CD4-positive, CD25-positive, alpha-beta regulatory T cell (primary cell): ENCODE measurements at regions not wholly inside any gene's neighbourhood (a gene's known extent, or its start where the extent isn't known, plus 50 kb on each side); places are given as distances from the start of the nearest gene placed in this dataset.

Experiments
- ATAC-seq, 2 donors: fragments of 150-1000 bp; cut with Tn5 transposase; one replicate each; pipeline ENCODE4 v1.10.0; 2021; ENCODE audit warnings: low read depth in 2 of 2, moderate number of reproducible peaks in 2 of 2, moderate library complexity in 1 of 2
- DNase-seq, 3 donors: peaks; one replicate each; pipeline versions ENCODE4 v3.0.0 to v3.0.0-alpha.2; 2012 to 2022; ENCODE audit warnings: mixed read lengths in 1 of 3
- H3K27ac ChIP-seq: one replicate; pipeline ENCODE4 v1.7.0; 2013; ENCODE audit warnings: mild to moderate bottlenecking, low read length; ENCODE audit not compliant: insufficient read depth, poor library complexity, severe bottlenecking
- H3K27me3 ChIP-seq: one replicate; pipeline ENCODE4 v1.7.0; 2013; ENCODE audit warnings: low read length; ENCODE audit not compliant: control insufficient read depth, insufficient read depth
- H3K36me3 ChIP-seq: one replicate; pipeline ENCODE4 v1.7.0; 2013; ENCODE audit warnings: mild to moderate bottlenecking, low read length, moderate library complexity; ENCODE audit not compliant: control insufficient read depth, insufficient read depth
- H3K4me1 ChIP-seq: 2 replicates; pipeline ENCODE4 v1.7.0; 2013; ENCODE audit warnings: mild to moderate bottlenecking, low read length; ENCODE audit not compliant: insufficient read depth, control insufficient read depth, poor library complexity, severe bottlenecking
- H3K4me3 ChIP-seq: one replicate; pipeline ENCODE4 v1.7.0; 2013; ENCODE audit warnings: low read depth, mild to moderate bottlenecking, low read length, moderate library complexity
- H3K9me3 ChIP-seq, 2 experiments: 1 replicate in 1 of 2; 2 replicates in 1 of 2; pipeline ENCODE4 v1.7.0; 2013; ENCODE audit warnings: low read length in 2 of 2, mild to moderate bottlenecking in 1 of 2, moderate library complexity in 1 of 2; ENCODE audit not compliant: control insufficient read depth in 2 of 2
- H3K27ac Mint-ChIP-seq, 3 donors: one replicate each; pipeline ENCODE4 v1.8.0; 2020 to 2022; ENCODE audit warnings: mild to moderate bottlenecking in 3 of 3, mixed read lengths in 3 of 3, moderate library complexity in 2 of 3
- H3K27me3 Mint-ChIP-seq: one replicate; pipeline ENCODE4 v1.8.0; 2022; ENCODE audit warnings: mild to moderate bottlenecking, mixed read lengths
- H3K36me3 Mint-ChIP-seq: one replicate; pipeline ENCODE4 v1.8.0; 2020; ENCODE audit warnings: mixed read lengths
- H3K4me1 Mint-ChIP-seq, 4 donors: one replicate each; pipeline ENCODE4 v1.8.0; 2020 to 2022; ENCODE audit warnings: mixed read lengths in 4 of 4, mild to moderate bottlenecking in 1 of 4
- H3K4me3 Mint-ChIP-seq, 4 donors: one replicate each; pipeline ENCODE4 v1.8.0; 2020 to 2022; ENCODE audit warnings: mild to moderate bottlenecking in 4 of 4, mixed read lengths in 4 of 4, moderate library complexity in 3 of 4
- H3K9me3 Mint-ChIP-seq, 7 donors: one replicate each; pipeline ENCODE4 v1.8.0; 2020 to 2022; ENCODE audit warnings: mixed read lengths in 7 of 7, mild to moderate bottlenecking in 3 of 7, moderate library complexity in 2 of 7

DNA sequence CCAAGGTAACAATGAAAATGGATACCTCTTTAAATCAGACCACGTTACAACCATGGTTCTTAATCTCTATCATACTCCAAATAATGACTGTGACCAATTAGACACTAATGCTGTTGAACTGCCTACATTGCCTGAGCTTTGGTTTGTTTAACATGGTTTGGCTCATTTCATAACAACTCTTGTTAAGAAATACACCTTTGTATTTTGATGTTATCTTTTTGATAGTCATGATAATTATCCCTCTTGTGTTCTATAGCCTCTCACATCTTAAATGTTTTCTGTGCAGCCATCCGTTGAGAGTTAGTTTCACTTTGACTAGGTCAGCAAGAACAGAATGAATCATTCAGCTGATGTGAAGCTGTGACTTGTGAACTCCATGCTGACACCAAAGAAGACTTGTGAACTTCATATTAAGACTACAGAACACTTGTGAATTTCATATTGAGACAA lies 75.5 kb upstream of the RERGL start:
- Mint-ChIP-seq H3K27me3 (no peaks in the 10 kb centered on the region), H3K9me3 (peaks cover 0 to 4% (median 0%) of the 10 kb centered on the region in 7 donors), H3K4me3 (peak overlapping the region; percentile 71 to 80 (median 76)), H3K27ac (peak overlapping the region; percentile 7 to 85 (median 82)), H3K36me3 (no peaks in the 10 kb centered on the region), H3K4me1 (peaks cover 4 to 13% (median 9%) of the 10 kb centered on the region in 4 donors)
- no peaks in the 10 kb centered on the region for H3K9me3 ChIP-seq
- no peaks in the 10 kb centered on the region for H3K36me3 ChIP-seq
- ATAC-seq (peak; percentile 39 to 50), DNase-seq (peak in 2 of 3 donors; percentile 16 to 74)
- H3K4me1 ChIP-seq: peaks cover 4% of the 10 kb centered on the region
- H3K27ac ChIP-seq: peak overlapping the region; percentile 18
- peak overlapping the region; percentile 87 for H3K4me3 ChIP-seq
- no peaks in the 10 kb centered on the region for H3K27me3 ChIP-seq

DNA sequence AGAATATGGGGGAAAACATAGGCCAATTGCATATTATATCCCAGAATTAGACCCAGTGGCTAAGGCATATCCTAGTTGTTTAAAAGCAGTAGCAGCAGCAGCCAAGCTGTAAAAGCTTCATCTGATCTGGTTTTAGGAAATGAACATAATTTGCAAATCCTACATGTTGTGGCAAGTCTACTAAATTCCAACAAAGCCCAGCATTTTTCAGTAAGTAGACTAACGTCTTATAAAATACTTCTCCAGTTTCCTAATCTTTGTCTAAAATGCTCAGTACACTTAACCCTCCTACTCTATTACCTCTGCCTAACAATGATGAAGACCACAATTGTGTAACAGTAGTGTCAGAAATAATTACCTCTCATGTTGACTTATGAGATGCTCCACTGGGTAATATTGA lies 70.9 kb upstream of the RERGL start:
- H3K27me3 ChIP-seq: no peaks in the 10 kb centered on the region
- no peaks in the 10 kb centered on the region for H3K36me3 Mint-ChIP-seq
- no peaks in the 10 kb centered on the region for H3K36me3 ChIP-seq
- DNase-seq (no peak), ATAC-seq (no peak)
- H3K4me3 Mint-ChIP-seq: no peak overlapping the region
- H3K9me3 Mint-ChIP-seq: peaks cover 0 to 4% (median 0%) of the 10 kb centered on the region in 7 donors
- H3K4me1 Mint-ChIP-seq: peaks cover 4 to 8% (median 6%) of the 10 kb centered on the region in 4 donors
- H3K4me1 ChIP-seq: peaks cover 1% of the 10 kb centered on the region
- no peaks in the 10 kb centered on the region for H3K27me3 Mint-ChIP-seq
- peaks cover 0 to 2% of the 10 kb centered on the region in 2 experiments for H3K9me3 ChIP-seq
- no peak overlapping the region for H3K4me3 ChIP-seq
- H3K27ac Mint-ChIP-seq: no peak overlapping the region
- H3K27ac ChIP-seq: no peak overlapping the region

DNA sequence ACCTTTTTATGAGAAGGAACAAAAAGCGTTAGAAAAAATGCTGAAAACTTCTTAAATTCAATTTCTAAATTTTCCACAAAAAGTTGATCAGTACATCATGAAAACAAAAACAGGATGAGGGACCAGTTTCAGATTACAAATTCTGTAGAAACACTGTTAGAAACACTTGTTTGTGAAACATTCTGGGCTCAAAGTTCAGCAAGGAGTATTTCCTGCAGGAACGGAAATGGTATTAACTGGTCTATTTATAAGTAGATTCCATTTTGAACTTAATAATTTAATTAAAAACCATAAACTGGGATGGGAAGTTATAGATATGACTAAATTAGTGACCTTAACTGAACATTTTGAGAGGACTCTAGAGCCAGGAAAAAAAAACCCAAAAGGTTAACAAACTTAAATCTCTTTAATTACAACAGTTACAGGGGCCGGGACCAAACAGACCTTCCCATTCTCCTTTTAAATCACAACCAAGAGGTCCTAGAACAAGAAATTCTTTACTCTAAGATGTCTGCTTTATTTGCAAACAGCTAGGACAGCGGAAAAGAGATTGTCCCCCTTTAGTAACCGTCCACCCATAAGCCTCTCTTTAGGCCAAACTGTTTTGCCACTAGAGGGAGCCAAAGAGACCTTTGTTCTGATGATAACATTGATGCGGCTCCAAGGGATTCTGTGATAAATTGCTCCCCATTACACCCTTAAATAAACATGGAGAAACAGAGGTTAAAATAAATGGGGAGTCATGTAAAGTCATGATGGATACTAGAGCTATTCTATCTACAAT lies 69.0 kb upstream of the RERGL start:
- no peak overlapping the region for H3K4me3 ChIP-seq
- H3K27me3 Mint-ChIP-seq: no peaks in the 10 kb centered on the region
- H3K4me1 ChIP-seq: no peaks in the 10 kb centered on the region
- no peaks in the 10 kb centered on the region for H3K27me3 ChIP-seq
- H3K4me1 Mint-ChIP-seq: peaks cover 0 to 3% (median 0%) of the 10 kb centered on the region in 4 donors
- H3K9me3 Mint-ChIP-seq: peaks cover 0 to 4% (median 0%) of the 10 kb centered on the region in 7 donors
- DNase-seq: peak in 2 of 3 donors; percentile 11 to 37
- H3K4me3 Mint-ChIP-seq: no peak overlapping the region
- H3K36me3 ChIP-seq: no peaks in the 10 kb centered on the region
- peaks cover 0 to 2% of the 10 kb centered on the region in 2 experiments for H3K9me3 ChIP-seq
- no peak for ATAC-seq
- no peak overlapping the region for H3K27ac Mint-ChIP-seq
- H3K36me3 Mint-ChIP-seq: no peaks in the 10 kb centered on the region
- H3K27ac ChIP-seq: no peak overlapping the region

DNA sequence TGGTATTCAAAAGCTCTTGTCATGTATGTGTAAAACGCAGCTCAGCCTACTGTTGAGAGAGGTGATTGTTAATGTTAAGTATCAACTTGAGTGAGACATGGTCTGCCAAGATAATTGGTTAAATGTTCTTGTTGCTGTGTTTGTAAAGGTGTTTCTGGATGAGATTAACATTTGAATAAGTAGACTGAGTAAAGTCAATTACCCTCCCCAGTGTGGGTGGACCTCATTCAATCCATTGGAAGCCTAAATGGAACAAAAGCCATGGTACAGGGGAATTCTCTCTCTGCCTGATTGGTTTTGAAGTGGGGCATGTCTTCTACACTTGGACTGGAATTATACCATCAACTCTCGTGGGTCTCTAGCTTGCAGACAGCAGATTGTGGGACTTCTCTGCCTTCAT lies 63.8 kb upstream of the RERGL start:
- Histone ChIP-seq H3K9me3 (peaks cover 0 to 2% of the 10 kb centered on the region in 2 experiments), H3K4me3 (no peak overlapping the region), H3K27me3 (no peaks in the 10 kb centered on the region), H3K27ac (no peak overlapping the region), H3K36me3 (no peaks in the 10 kb centered on the region), H3K4me1 (no peaks in the 10 kb centered on the region)
- no peaks in the 10 kb centered on the region for H3K36me3 Mint-ChIP-seq
- H3K27me3 Mint-ChIP-seq: no peaks in the 10 kb centered on the region
- no peak for ATAC-seq
- H3K4me3 Mint-ChIP-seq: no peak overlapping the region
- peaks cover 0 to 6% (median 0%) of the 10 kb centered on the region in 4 donors for H3K4me1 Mint-ChIP-seq
- DNase-seq: no peak
- no peak overlapping the region for H3K27ac Mint-ChIP-seq
- peaks cover 0 to 4% (median 0%) of the 10 kb centered on the region in 7 donors for H3K9me3 Mint-ChIP-seq

DNA sequence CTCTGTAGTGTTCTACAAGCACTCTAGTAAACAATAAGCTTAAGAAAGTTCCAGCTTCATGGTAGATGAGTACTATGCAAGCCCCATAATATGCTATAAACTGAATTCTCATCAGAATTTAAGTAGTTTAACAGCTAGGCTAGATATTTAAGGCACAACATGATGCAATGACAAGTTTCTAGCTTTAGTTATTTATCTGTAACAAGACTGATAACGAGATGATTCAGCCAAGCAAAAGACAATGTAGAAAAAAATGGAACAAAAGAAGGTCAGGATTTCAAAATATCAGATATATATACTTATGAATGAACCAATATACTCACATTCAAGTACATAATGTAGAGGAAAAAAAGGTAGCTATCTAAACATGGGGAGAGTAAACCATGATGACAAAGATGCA lies 61.0 kb upstream of the RERGL start:
- Mint-ChIP-seq H3K36me3 (no peaks in the 10 kb centered on the region), H3K27ac (no peak overlapping the region), H3K4me3 (no peak overlapping the region), H3K9me3 (peaks cover 0 to 6% (median 0%) of the 10 kb centered on the region in 7 donors), H3K4me1 (peaks cover 0 to 6% (median 0%) of the 10 kb centered on the region in 4 donors), H3K27me3 (peaks cover 9% of the 10 kb centered on the region)
- H3K4me3 ChIP-seq: no peak overlapping the region
- no peaks in the 10 kb centered on the region for H3K36me3 ChIP-seq
- DNase-seq (no peak), ATAC-seq (no peak)
- no peaks in the 10 kb centered on the region for H3K9me3 ChIP-seq
- H3K27ac ChIP-seq: no peak overlapping the region
- H3K27me3 ChIP-seq: no peaks in the 10 kb centered on the region
- no peaks in the 10 kb centered on the region for H3K4me1 ChIP-seq

DNA sequence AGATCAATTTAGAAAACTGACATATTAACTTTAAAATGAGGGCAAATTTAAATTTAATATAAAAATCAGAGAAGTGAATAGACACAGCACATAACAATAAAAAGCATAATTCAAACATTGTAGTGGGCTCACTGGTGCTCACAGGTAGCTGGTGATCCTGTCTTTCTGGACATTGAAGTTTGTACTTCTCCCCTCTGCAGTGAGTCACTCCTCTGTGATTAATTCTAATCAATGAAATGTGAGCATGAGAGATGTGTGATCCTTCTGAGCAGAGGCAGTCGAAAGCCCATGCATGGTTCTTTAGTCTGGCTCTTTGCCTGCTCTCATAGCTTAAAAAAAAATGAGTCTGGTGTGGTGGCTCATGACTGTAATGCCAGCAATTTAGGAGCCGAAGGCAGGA lies 59.0 kb upstream of the RERGL start:
- H3K27ac Mint-ChIP-seq: no peak overlapping the region
- no peak overlapping the region for H3K4me3 Mint-ChIP-seq
- H3K27ac ChIP-seq: no peak overlapping the region
- H3K4me3 ChIP-seq: no peak overlapping the region
- ATAC-seq: no peak
- peaks cover 9% of the 10 kb centered on the region for H3K27me3 Mint-ChIP-seq
- H3K4me1 Mint-ChIP-seq: peaks cover 0 to 3% (median 0%) of the 10 kb centered on the region in 4 donors
- H3K4me1 ChIP-seq: no peaks in the 10 kb centered on the region
- no peaks in the 10 kb centered on the region for H3K9me3 ChIP-seq
- H3K9me3 Mint-ChIP-seq: peaks cover 0 to 7% (median 0%) of the 10 kb centered on the region in 7 donors
- no peaks in the 10 kb centered on the region for H3K36me3 Mint-ChIP-seq
- no peaks in the 10 kb centered on the region for H3K27me3 ChIP-seq
- H3K36me3 ChIP-seq: no peaks in the 10 kb centered on the region
- DNase-seq: no peak

DNA sequence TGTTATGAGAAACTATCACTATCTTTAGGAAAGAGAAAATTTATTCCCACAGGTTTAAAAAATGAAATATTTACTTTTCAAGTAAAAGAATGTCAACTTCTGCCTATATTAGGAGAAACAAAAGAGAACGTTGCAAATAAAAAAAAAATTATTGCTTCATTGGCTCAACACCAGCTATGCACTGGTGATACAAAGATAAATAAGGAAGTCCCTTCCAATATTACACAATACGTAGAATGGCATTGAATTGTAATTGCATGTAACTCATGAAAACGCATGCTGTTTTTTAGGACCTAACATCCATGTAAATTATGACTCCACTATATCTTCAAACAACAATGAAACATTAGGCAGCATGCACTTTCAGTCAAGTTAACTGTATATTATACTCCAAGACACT lies 56.4 kb upstream of the RERGL start:
- no peaks in the 10 kb centered on the region for H3K36me3 ChIP-seq
- H3K36me3 Mint-ChIP-seq: no peaks in the 10 kb centered on the region
- H3K27me3 Mint-ChIP-seq: peaks cover 9% of the 10 kb centered on the region
- H3K9me3 ChIP-seq: no peaks in the 10 kb centered on the region
- no peaks in the 10 kb centered on the region for H3K4me1 ChIP-seq
- peaks cover 0 to 3% (median 0%) of the 10 kb centered on the region in 7 donors for H3K9me3 Mint-ChIP-seq
- H3K4me3 ChIP-seq: no peak overlapping the region
- DNase-seq (no peak), ATAC-seq (no peak)
- H3K27ac Mint-ChIP-seq: no peak overlapping the region
- H3K4me1 Mint-ChIP-seq: no peaks in the 10 kb centered on the region
- no peaks in the 10 kb centered on the region for H3K27me3 ChIP-seq
- no peak overlapping the region for H3K4me3 Mint-ChIP-seq
- H3K27ac ChIP-seq: no peak overlapping the region

DNA sequence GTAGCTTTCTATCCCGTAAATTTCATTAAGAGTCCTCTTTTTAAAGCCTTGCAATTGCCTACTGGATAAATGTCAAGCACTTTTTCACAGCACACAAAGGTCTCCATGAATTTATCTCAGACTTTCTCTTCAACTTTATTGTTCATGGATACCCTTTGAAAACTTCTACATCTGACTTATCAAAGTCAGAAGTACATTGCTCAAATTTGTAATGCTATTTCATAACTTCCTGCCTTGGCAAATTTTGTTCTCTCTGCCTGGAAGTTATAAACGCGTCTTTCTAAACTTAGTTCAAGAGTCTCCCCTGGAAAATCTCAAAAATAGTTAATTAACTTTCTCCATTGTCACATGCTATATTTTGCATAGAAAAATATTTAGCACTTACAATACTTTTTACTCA lies 55.9 kb upstream of the RERGL start:
- no peaks in the 10 kb centered on the region for H3K27me3 ChIP-seq
- H3K9me3 ChIP-seq: no peaks in the 10 kb centered on the region
- H3K4me1 ChIP-seq: no peaks in the 10 kb centered on the region
- no peaks in the 10 kb centered on the region for H3K4me1 Mint-ChIP-seq
- no peak for DNase-seq
- H3K9me3 Mint-ChIP-seq: peaks cover 0 to 3% (median 0%) of the 10 kb centered on the region in 7 donors
- peaks cover 9% of the 10 kb centered on the region for H3K27me3 Mint-ChIP-seq
- H3K27ac Mint-ChIP-seq: no peak overlapping the region
- no peaks in the 10 kb centered on the region for H3K36me3 Mint-ChIP-seq
- ATAC-seq: no peak
- no peak overlapping the region for H3K27ac ChIP-seq
- no peak overlapping the region for H3K4me3 Mint-ChIP-seq
- H3K36me3 ChIP-seq: no peaks in the 10 kb centered on the region
- H3K4me3 ChIP-seq: no peak overlapping the region
